ENCODE measurements at regions not wholly inside any gene's neighbourhood (a gene's known extent, or its start where the extent isn't known, plus 50 kb on each side); places are given as distances from the start of the nearest gene placed in this dataset.
A peak's percentile ranks its signal among the peaks of the same experiment; 100 is the strongest.
"Not testable (repeated sequence)": the region's sequence is repeated elsewhere in the genome, so short reads cannot be mapped to it uniquely, and the experiment has no call there.

DNA sequence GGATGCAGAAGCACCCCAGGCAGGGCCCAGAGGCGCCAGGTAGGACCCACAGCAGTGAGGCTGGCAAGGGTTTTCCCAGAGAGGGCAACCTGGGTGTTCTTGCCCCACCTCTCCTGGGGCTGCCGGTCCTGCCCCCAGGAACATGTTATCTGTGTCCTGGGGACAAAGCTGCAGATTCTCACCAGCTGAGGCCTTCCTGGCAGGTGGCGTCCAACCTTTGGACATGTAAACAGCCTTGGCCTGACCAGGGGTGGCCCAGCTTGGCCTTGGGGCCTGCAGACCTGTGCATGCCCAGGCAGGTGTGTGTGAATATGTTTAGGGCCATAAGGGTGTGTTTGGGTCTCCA lies 101.8 kb upstream of the LARP1 start:
- DNase-seq (ENCODE audit: low spot score) = no peak

DNA sequence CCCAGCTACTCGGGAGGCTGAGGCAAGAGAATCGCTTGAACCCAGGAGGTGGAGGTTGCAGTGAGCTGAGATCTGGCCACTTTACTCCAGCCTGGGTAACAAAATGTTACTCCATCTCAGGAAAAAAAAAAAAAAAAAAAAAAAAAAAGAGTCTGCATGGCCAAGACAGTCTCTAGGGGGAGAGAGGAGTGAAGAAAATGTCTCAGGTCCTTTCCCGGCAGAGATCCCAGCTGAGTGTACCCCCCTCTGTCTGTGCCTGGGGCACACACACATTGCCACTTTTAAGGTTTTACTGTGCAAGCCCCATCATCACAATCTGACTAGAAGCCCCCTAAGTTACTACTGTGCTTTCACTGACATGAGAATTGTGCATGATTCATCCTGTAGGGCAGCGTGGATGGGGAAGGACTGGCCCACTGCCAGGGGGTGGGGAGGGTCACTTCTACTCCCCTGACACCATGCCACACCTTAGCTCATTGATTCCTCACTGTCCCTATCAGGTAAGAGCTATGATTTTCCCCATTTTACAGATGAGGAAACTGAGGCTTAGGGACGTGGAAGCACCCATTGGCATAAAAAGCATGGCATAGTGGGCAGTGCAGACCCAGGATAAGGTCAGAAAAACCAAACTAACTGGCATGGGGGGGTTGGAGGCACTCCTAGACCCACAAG lies 102.3 kb upstream of the LARP1 start:
- DNase-seq (ENCODE audit: low spot score) = no peak

- DNase-seq (ENCODE audit: low spot score) = not testable (repeated sequence)
Observed at GRCh38 chr5:154651795-154652194, 103.4 kb upstream of the LARP1 start.

- no peak for DNase-seq (ENCODE audit: low spot score)
Observed at GRCh38 chr5:154648706-154649105, 106.5 kb upstream of the LARP1 start.

DNA sequence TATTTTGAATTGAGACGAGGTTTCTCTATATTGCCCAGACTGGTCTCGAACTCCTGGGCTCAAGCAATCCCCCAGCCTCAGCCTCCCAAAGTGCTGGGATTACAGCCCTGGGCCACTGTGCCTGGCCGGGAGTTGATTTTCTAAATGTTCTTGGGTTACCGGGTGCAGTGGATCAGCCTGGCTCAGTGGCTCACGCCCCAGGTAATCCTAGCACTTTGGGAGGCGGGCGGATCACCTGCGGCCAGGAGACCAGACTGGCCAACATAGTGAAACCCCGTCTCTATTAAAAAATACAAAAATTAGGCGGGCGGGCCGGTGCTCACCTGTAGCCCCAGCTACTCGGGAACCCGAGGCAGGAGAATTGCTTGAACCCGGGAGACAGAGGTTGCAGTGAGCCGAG lies 106.9 kb upstream of the LARP1 start:
- no peak for DNase-seq (ENCODE audit: low spot score)

DNA sequence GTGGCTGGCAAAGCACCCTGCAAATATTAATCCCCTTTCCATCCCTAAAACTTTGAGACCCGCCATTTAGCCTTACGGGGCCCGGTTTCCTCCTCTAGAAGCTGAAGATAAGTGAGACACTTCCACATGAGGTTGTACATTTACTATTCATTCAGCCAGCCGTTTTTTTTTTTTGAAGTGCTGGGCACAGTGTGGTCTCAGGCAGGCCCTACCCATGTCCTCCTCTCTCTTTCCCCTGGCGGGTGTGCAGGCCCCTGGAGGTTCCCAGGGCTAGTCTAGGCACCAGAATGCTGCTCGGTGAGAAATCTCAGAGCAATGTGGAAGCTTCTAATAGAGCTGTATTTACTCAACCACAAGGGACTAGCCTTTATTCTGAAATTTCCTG lies 107.4 kb upstream of the LARP1 start:
- DNase-seq (ENCODE audit: low spot score) = no peak

DNA sequence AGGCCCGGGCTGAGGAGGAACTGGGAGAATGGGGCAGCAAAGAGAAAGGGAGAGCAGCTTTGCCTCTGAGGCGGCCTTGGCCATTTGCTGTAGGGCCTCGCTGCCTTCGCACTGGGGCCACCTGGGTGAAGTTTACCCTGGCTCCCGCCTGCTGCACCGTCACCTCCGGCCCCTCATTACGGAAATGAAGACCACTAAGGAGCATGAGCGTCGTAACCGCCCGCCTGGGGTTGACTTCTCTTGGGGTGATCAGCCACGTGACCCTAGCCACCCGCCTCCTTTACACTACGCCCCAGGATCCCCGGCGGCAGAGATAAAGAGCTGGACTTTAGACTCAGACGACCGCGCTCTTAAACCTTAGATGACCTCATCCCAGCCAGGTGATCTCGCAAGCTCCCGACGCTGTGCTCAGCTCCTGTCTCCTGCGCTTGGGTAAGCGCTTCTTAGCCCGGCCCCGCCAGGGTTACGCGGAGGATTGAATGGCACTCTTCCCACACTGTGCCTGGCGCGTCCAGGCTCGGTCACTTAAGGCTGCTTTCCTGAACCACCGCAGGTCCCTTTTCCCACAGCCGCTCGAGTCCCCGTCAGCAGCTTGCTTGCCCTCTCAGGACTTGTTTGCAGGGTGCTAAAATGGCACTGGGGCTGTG lies 107.9 kb upstream of the LARP1 start:
- no peak for DNase-seq (ENCODE audit: low spot score)

DNA sequence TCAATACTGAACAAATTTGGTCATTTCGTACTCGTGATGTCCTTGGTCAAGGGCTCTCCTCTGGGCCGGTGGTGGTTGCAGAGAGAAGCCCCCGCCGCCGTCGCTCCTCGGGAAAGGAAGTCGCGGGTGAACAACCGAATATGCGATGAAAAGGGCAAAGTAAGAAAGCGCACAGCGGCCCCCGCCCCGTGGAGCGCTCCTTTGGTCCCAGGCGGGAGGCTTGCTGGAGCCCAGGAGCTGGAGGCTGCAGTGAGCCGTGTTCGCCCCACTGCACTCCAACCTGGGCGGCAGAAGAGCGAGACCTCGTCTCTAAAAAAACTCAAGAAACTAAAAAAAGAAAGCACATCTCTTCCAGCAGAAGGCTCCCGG lies 108.4 kb upstream of the LARP1 start:
- no peak for DNase-seq (ENCODE audit: low spot score)

DNA sequence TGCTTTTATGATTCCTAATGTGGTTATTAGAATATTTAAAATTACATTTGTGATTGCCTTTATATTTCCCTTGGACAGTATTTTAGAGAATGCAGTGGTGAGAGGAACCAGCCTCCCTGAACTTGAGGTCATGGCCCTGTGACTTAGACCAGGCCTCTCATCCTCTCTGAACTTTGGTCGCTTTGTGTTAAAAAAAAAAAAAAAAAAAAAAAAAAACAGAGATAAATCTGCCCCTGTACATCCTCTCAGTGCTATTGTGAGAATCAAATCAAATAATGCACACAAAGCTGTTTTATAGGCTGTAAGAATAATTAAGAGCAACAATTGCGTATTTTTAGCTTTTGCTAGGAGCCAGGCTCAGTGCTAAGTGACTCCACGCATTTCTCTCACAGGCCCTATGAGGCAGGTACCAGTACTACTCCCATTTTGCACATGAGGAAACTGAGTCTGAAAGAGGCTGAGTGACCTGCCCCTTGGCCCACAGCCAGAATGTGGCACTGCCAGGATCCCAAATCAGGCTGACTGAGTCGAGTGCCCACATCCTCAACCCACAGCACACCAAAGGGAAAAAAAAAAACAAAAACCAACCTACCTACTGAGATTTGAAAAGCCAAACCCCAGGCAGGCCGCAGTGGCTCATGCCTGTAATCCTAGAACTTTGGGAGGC lies 110.3 kb upstream of the LARP1 start:
- DNase-seq (ENCODE audit: low spot score) = no peak

DNA sequence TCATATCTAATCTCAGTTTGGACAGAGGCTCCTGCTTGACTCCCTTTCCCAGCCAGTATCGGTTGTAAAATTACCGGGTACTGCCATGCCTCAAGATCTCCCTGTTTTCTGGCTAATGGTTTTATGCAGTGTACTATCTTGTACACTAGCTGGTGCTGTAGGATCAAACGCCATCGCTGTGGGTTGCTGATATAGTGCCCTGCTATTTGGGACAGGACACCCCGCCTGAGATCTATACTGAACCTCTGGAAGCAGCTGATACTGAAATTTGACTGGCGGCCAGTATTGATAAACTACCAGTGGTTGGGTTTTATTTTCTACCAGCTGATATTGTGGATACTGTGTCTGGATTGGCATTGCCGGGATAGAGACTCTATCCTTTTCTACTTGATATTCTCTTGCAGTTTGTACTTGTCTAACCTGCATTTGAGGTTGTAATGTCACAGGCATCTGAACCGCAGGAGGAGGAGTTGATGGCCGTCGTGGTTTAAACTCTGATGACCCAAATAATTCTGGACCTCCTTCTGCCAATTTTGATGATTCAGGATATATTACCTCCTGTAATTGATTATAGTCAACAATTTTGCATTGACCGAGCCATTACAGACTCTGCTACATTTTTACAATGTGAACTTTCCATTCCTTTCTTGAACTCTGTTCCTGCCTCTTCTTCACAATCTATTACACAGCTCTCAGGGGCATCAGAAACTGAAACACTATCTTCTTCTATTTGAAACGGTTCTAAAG lies 112.5 kb upstream of the LARP1 start:
- no peak for DNase-seq (ENCODE audit: low spot score)

- not testable (repeated sequence) for DNase-seq (ENCODE audit: low spot score)
Observed at GRCh38 chr5:154640213-154640831, 114.9 kb upstream of the LARP1 start.

GRCh38 chr5:154636786-154637185 lies 118.4 kb upstream of the LARP1 start:
- not testable (repeated sequence) for DNase-seq (ENCODE audit: low spot score)

DNA sequence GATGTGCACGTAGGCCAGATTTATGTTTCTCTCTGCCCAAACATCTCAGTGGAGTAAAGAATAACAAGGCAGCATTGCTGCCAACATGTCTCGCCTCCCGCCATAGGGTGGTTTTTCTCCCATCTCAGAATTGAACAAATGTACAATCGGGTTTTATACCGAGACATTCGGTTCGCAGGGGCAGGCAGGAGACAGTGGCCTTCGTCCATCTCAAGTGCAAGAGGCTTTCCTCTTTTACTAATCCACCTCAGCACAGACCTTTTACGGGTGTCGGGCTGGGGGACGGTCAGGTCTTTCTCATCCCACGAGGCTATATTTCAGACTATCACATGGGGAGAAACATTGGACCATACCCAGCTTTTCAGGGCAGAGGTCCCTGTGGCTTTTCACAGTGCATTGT lies 118.9 kb upstream of the LARP1 start:
- not testable (repeated sequence) for DNase-seq (ENCODE audit: low spot score)

- DNase-seq (ENCODE audit: low spot score) = not testable (repeated sequence)
Observed at GRCh38 chr5:154633744-154634143, 121.4 kb upstream of the LARP1 start.

GRCh38 chr5:154631141-154631540 lies 124.0 kb upstream of the LARP1 start:
- peak; percentile 40 for DNase-seq (ENCODE audit: low spot score)

DNA sequence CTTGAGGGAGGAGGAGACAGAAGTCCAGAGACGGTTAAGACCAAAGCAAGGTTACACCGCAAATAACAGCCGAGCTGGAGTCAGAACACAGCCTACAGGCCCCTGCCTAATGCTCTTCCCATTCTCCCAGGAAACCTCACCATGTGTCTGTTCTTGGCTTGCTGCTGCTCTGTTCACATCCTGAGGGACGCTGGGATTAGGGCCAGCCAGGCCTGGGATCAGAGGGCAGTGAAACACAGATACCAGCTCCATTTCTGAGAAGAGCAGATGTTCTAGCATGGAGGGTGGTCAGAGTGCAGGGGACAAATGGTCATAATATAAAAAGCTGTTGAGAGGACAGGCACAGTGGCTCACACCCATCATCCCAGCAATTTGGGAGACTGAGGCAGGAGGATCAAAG lies 124.8 kb upstream of the LARP1 start:
- DNase-seq (ENCODE audit: low spot score) = peak; percentile 9

DNA sequence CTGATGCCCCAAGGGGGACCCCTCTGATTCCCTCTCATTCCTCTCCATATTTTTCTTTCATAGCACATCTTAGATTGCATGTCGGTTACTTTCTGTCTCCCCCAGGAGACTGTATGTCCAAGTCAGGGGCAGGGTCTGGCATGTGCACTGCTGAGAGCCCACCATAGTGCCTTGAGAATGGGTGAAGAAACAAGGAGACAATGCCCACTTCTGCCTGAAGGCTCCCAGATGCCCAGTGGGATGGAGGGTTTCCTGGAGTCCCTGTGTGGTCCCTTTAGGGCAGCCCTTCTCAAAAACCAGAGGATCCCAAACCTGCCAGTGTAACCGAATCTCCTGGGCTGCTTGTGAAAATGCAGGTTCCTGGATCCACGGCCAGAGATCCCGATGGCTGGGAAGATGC lies 126.5 kb upstream of the LARP1 start:
- DNase-seq (ENCODE audit: low spot score) = peak; percentile 49

GRCh38 chr5:154627698-154628678 lies 127.2 kb upstream of the LARP1 start:
- DNase-seq (ENCODE audit: low spot score) = peak; percentile 59

GRCh38 chr5:154626876-154627557 lies 128.2 kb upstream of the LARP1 start:
- DNase-seq (ENCODE audit: low spot score) = no peak

- no peak for DNase-seq (ENCODE audit: low spot score)
Observed at GRCh38 chr5:154625031-154625430, 130.1 kb upstream of the LARP1 start.

GRCh38 chr5:154624341-154624740 lies 130.8 kb upstream of the LARP1 start:
- no peak for DNase-seq (ENCODE audit: low spot score)

Measured in left forelimb (tissue), 1 donor.